ENCODE measurements at regions not wholly inside any gene's neighbourhood (a gene's known extent, or its start where the extent isn't known, plus 50 kb on each side); places are given as distances from the start of the nearest gene placed in this dataset.
A peak's percentile ranks its signal among the peaks of the same experiment; 100 is the strongest.

GRCh38 chr1:182292193-182292741, 99.3 kb downstream of the GLUL start:
- peak; percentile 25 for DNase-seq

- DNase-seq = no peak
These were observed 99.9 kb downstream of the GLUL start for GRCh38 chr1:182291584-182292192.

GRCh38 chr1:182288749-182289604, 102.6 kb downstream of the GLUL start:
- DNase-seq = no peak

GRCh38 chr1:182286761-182287160, 104.8 kb downstream of the GLUL start:
- DNase-seq = no peak

- no peak for DNase-seq
These were observed 107.6 kb downstream of the GLUL start for GRCh38 chr1:182283746-182284544.

GRCh38 chr1:182281541-182281940, 110.0 kb downstream of the GLUL start:
- DNase-seq = no peak

- DNase-seq = no peak
These were observed 111.1 kb downstream of the GLUL start for GRCh38 chr1:182280504-182280900.

- no peak for DNase-seq
These were observed 111.7 kb downstream of the GLUL start for GRCh38 chr1:182279724-182280503.

GRCh38 chr1:182279302-182279701, 112.3 kb downstream of the GLUL start:
- no peak for DNase-seq

GRCh38 chr1:182278144-182279054, 113.2 kb downstream of the GLUL start:
- no peak for DNase-seq

- DNase-seq = no peak
These were observed 116.3 kb downstream of the GLUL start for GRCh38 chr1:182275271-182275670.

- DNase-seq = no peak
These were observed 117.0 kb downstream of the GLUL start for GRCh38 chr1:182274618-182275017.

- DNase-seq = no peak
These were observed 120.9 kb downstream of the GLUL start for GRCh38 chr1:182270731-182271130.

- DNase-seq = no peak
These were observed 122.5 kb downstream of the GLUL start for GRCh38 chr1:182269097-182269496.

GRCh38 chr1:182268669-182269068, 122.9 kb downstream of the GLUL start:
- peak; percentile 35 for DNase-seq

- DNase-seq = no peak
These were observed 127.4 kb downstream of the GLUL start for GRCh38 chr1:182264185-182264584.

GRCh38 chr1:182263706-182264105, 127.9 kb downstream of the GLUL start:
- no peak for DNase-seq

GRCh38 chr1:182262425-182262824, 129.2 kb downstream of the GLUL start:
- peak; percentile 67 for DNase-seq

- DNase-seq = no peak
These were observed 129.9 kb downstream of the GLUL start for GRCh38 chr1:182261655-182262054.

GRCh38 chr1:182260516-182260915, 131.1 kb downstream of the GLUL start:
- peak; percentile 53 for DNase-seq

GRCh38 chr1:182259968-182260367, 131.6 kb downstream of the GLUL start:
- peak; percentile 60 for DNase-seq
